ENCODE measurements at regions not wholly inside any gene's neighbourhood (a gene's known extent, or its start where the extent isn't known, plus 50 kb on each side); places are given as distances from the start of the nearest gene placed in this dataset.

DNA sequence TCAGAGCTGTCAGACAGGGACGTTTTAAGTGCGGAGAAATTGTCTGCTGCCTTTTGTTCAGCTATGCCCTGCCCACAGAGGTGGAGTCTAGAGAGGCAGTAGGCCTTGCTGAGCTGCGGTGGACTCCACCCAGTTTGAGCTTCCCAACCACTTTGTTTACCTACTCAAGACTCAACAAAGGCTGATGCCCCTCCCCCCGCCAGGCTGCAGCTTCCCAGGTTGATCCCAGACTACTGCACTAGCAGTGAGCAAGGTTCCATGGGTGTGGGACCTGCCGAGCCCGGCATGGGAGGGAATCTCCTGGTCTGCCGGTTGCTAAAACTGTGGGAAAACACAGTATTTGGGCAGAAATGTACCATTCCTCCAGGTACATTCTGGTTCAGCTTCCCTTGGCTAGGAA lies 282.1 kb downstream of the VGLL3 start:
- TF ChIP-seq, protein P1, sequence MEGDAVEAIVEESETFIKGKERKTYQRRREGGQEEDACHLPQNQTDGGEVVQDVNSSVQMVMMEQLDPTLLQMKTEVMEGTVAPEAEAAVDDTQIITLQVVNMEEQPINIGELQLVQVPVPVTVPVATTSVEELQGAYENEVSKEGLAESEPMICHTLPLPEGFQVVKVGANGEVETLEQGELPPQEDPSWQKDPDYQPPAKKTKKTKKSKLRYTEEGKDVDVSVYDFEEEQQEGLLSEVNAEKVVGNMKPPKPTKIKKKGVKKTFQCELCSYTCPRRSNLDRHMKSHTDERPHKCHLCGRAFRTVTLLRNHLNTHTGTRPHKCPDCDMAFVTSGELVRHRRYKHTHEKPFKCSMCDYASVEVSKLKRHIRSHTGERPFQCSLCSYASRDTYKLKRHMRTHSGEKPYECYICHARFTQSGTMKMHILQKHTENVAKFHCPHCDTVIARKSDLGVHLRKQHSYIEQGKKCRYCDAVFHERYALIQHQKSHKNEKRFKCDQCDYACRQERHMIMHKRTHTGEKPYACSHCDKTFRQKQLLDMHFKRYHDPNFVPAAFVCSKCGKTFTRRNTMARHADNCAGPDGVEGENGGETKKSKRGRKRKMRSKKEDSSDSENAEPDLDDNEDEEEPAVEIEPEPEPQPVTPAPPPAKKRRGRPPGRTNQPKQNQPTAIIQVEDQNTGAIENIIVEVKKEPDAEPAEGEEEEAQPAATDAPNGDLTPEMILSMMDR (IDR thresholded peaks at IDR 0.05; ENCODE audit: low read depth, low read length) = no peak
- TF ChIP-seq EZH2phosphoT487 (IDR thresholded peaks at IDR 0.05; ENCODE audit: low read depth) = no peak
